GM12878 (cell line): ENCODE measurements at regions not wholly inside any gene's neighbourhood (a gene's known extent, or its start where the extent isn't known, plus 50 kb on each side); places are given as distances from the start of the nearest gene placed in this dataset.

ENCODE experiments used
- ATAC-seq: fragments of 200-7000 bp; cut with Tn5 transposase; 3 replicates; pipeline ENCODE4 v1.9.1; 2020; ENCODE audit warnings: mild to moderate bottlenecking, moderate library complexity
- BruUV-seq: library from RNA; stranded (reverse); fragments of 400-500 nt; replicated peaks from 2 replicates; lab custom pipeline; 2021; lab: Mats Ljungman, UMichigan
- CTCF ChIA-PET: fragments of 300-600 bp; sonication (Branson Sonifier 250); formaldehyde crosslinking; extraction: SDS; loops from one replicate; lab custom pipeline; 2021; ENCODE audit warnings: inconsistent platforms; lab: Yijun Ruan, JAX
- POLR2A ChIA-PET: fragments of 350-600 bp; formaldehyde crosslinking; extraction: SDS; loops from one replicate; lab custom pipeline; 2021; ENCODE audit warnings: inconsistent platforms; lab: Charles Lee
- RAD21 ChIA-PET: fragments of 300-600 bp; sonication (Branson Sonifier 250); formaldehyde crosslinking; loops from one replicate; lab custom pipeline; 2023; ENCODE audit warnings: antibody characterized with exemption; ENCODE audit not compliant: unreplicated experiment; lab: Charles Lee
- SMC1A ChIA-PET: fragments of 300-600 bp; sonication (Branson Sonifier 250); formaldehyde crosslinking; loops from one replicate; lab custom pipeline; 2023; ENCODE audit not compliant: unreplicated experiment, uncharacterized antibody; lab: Charles Lee
- DNase-seq: peaks from one replicate; pipeline ENCODE4 v3.0.0-alpha.2; 2011; ENCODE audit warnings: low read depth, low spot score
- FAIRE-seq: peaks from 3 replicates; lab custom pipeline; 2011; peaks lifted over from hg19 to GRCh38; lab: Jason Lieb, UNC
- H2AFZ ChIP-seq: 2 replicates; pipeline ENCODE4 v1.6.0; 2011; ENCODE audit warnings: low read depth, low read length, control low read depth; ENCODE audit not compliant: control insufficient read depth
- H3K27ac ChIP-seq: 2 replicates; pipeline ENCODE4 v1.5.1; 2011; ENCODE audit warnings: control low read depth; ENCODE audit not compliant: control insufficient read depth, insufficient read depth
- H3K27me3 ChIP-seq, 2 experiments: replicated peaks in 1 of 2; 2 replicates each; pipeline versions ENCODE4 v1.6.0 to v1.6.1; 2011; ENCODE audit warnings: low read length in 1 of 2; ENCODE audit not compliant: control insufficient read depth in 2 of 2, insufficient read depth in 2 of 2
- H3K36me3 ChIP-seq, 2 experiments: 2 replicates each; pipeline ENCODE4 v1.5.1; 2011; ENCODE audit warnings: low read length in 1 of 2; ENCODE audit not compliant: control insufficient read depth in 2 of 2, insufficient read depth in 2 of 2
- H3K4me1 ChIP-seq: 2 replicates; pipeline ENCODE4 v1.6.1; 2011; ENCODE audit warnings: mild to moderate bottlenecking, low read length, moderate library complexity, mixed read lengths; ENCODE audit not compliant: control insufficient read depth, insufficient read depth
- H3K4me2 ChIP-seq: 2 replicates; pipeline ENCODE4 v1.6.0; 2011; ENCODE audit warnings: control low read depth; ENCODE audit not compliant: control insufficient read depth, insufficient read depth
- H3K4me3 ChIP-seq: fragments of 200-600 bp; sonication (generic); 2 replicates; pipeline ENCODE4 v1.5.1; 2016
- H3K79me2 ChIP-seq: 2 replicates; pipeline ENCODE4 v1.6.0; 2011; ENCODE audit warnings: low read length; ENCODE audit not compliant: control insufficient read depth, insufficient read depth
- H3K9ac ChIP-seq: 2 replicates; pipeline ENCODE4 v1.8.0; 2011; ENCODE audit warnings: low read length, control low read depth, mixed read lengths; ENCODE audit not compliant: control insufficient read depth, insufficient read depth
- H3K9me3 ChIP-seq: replicated peaks from 3 replicates; pipeline ENCODE4 v1.5.1; 2011; ENCODE audit warnings: mild to moderate bottlenecking, low read length; ENCODE audit not compliant: control insufficient read depth, insufficient read depth
- H4K20me1 ChIP-seq: 2 replicates; pipeline ENCODE4 v1.6.0; 2011; ENCODE audit not compliant: control insufficient read depth, insufficient read depth
- ATF3 ChIP-seq: IDR thresholded peaks from 2 replicates; pipeline ENCODE4 v1.6.1; 2011; ENCODE audit warnings: low read depth, mild to moderate bottlenecking, low read length, moderate library complexity, borderline replicate concordance; ENCODE audit errors: extremely low read depth
- BACH1 ChIP-seq: fragments of 450-650 bp; IDR thresholded peaks from 2 replicates; pipeline ENCODE4 v1.6.1; 2017; ENCODE audit warnings: mild to moderate bottlenecking, borderline replicate concordance
- CHD2 ChIP-seq: IDR thresholded peaks from 2 replicates; pipeline ENCODE4 v1.6.1; 2011; ENCODE audit warnings: low read depth, low read length, improper control_type of control experiment, borderline replicate concordance
- GABPA ChIP-seq: IDR thresholded peaks from 2 replicates; pipeline ENCODE4 v1.6.1; 2014; ENCODE audit warnings: antibody characterized with exemption, low read depth, mild to moderate bottlenecking, inconsistent platforms
- KLF5 ChIP-seq: fragments of 450-650 bp; IDR thresholded peaks from 2 replicates; pipeline ENCODE4 v1.6.1; 2014; ENCODE audit warnings: mild to moderate bottlenecking; ENCODE audit not compliant: partially characterized antibody
- MEF2B ChIP-seq: fragments of 450-650 bp; IDR thresholded peaks from 2 replicates; pipeline ENCODE4 v1.6.1; 2018; ENCODE audit warnings: mild to moderate bottlenecking, moderate library complexity; ENCODE audit not compliant: partially characterized antibody, poor library complexity, severe bottlenecking
- MTA3 ChIP-seq: IDR thresholded peaks from 2 replicates; pipeline ENCODE4 v1.6.1; 2012; ENCODE audit warnings: low read length, inconsistent platforms, borderline replicate concordance
- REST ChIP-seq: IDR thresholded peaks from 2 replicates; pipeline ENCODE4 v1.6.1; 2012; ENCODE audit warnings: mild to moderate bottlenecking, low read depth, low read length
- ZNF274 ChIP-seq: IDR thresholded peaks from one replicate; pipeline ENCODE4 v1.8.0; 2011; ENCODE audit not compliant: insufficient read length, insufficient read depth
- WGBS: methylation state at CpG from one replicate; pipeline ENCODE4 v1.1.6; 2016; ENCODE audit warnings: low lambda C conversion rate; ENCODE audit not compliant: insufficient replicate concordance, insufficient coverage; ENCODE audit errors: missing lambda C conversion rate; 5-methylcytosine and 5-hydroxymethylcytosine counted together
- in situ Hi-C: fragments of 300-500 bp; cut with MboI; formaldehyde crosslinking; loops from 9 replicates; pipeline ENCODE4 v1.14.3; 2018; ENCODE audit warnings: mixed read lengths
- intact Hi-C: fragments of 100-400 bp; cut with micrococcal nuclease; formaldehyde crosslinking; loops from one replicate; pipeline ENCODE4 v1.14.2; 2022; ENCODE audit not compliant: unreplicated experiment

DNA sequence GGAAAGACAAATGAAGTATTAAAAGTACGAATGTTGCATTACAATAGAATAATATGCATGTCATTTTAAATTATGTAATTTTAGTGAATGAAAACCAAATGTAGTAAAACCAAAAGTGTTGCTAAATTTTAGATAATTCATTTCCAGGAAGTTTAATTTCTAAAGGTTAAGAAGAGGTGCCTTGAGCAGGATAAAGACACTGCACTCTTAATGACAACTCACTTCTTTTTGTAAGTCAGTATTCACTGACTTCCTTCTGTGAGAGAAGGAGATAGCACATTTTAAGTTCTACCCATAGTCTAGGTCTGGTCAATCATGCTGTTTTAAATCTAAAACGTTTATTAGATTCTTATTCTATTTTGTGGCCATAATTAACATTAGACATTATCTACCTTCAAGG lies 160.2 kb downstream of the CRPPA start:
- FAIRE-seq (no peak), ATAC-seq (no peak), DNase-seq (no peak)
- H4K20me1 ChIP-seq: no peaks in the 10 kb centered on the region
- RAD21 ChIA-PET: no interaction called here
- TF ChIP-seq ATF3 (no peak), CHD2 (no peak), GABPA (no peak), KLF5 (no peak), MEF2B (no peak), BACH1 (no peak), REST (no peak), MTA3 (no peak), ZNF274 (no peak)
- H3K9me3 ChIP-seq: no peaks in the 10 kb centered on the region
- H3K4me3 ChIP-seq: no peak overlapping the region
- H3K4me2 ChIP-seq: no peak overlapping the region
- H3K4me1 ChIP-seq: no peaks in the 10 kb centered on the region
- intact Hi-C loops: no loop called here
- H3K27me3 ChIP-seq: no peaks in the 10 kb centered on the region
- 0% methylated on average over 2 of the region's 2 CpGs for WGBS
- H3K27ac ChIP-seq: no peak overlapping the region
- POLR2A ChIA-PET: no interaction called here
- in situ Hi-C loops: no loop called here
- BruUV-seq: no TSS peak
- SMC1A ChIA-PET: no interaction called here
- CTCF ChIA-PET: no interaction called here
- no peak overlapping the region for H2AFZ ChIP-seq
- H3K79me2 ChIP-seq: no peaks in the 10 kb centered on the region
- H3K9ac ChIP-seq: no peak overlapping the region
- H3K36me3 ChIP-seq: no peaks in the 10 kb centered on the region
